Lung (tissue), 11 donors: ENCODE measurements at regions not wholly inside any gene's neighbourhood (a gene's known extent, or its start where the extent isn't known, plus 50 kb on each side); places are given as distances from the start of the nearest gene placed in this dataset.
A peak's percentile ranks its signal among the peaks of the same experiment; 100 is the strongest.

ENCODE experiments used
- ATAC-seq: fragments of 200-7000 bp; cut with Tn5 transposase; one replicate; pipeline ENCODE4 v1.9.1; 2020; ENCODE audit warnings: moderate number of reproducible peaks; ENCODE audit not compliant: insufficient read depth, low FRiP score
- DNase-seq, 3 donors: peaks; one replicate each; pipeline ENCODE4 v3.0.0-alpha.2; 2013 to 2017
- H3K27ac ChIP-seq, 2 donors: one replicate each; pipeline ENCODE4 v1.5.1; 2013; ENCODE audit warnings: mild to moderate bottlenecking in 2 of 2, moderate library complexity in 2 of 2, control low read depth in 1 of 2, inconsistent platforms in 1 of 2, low read depth in 1 of 2, low read length in 1 of 2
- H3K27me3 ChIP-seq, 3 donors: one replicate each; pipeline ENCODE4 v1.5.1; 2013; ENCODE audit warnings: low read length in 2 of 3; ENCODE audit not compliant: control insufficient read depth in 3 of 3, insufficient read depth in 3 of 3
- H3K36me3 ChIP-seq, 4 donors: one replicate each; pipeline ENCODE4 v1.5.1; 2013; ENCODE audit warnings: low read length in 4 of 4, mild to moderate bottlenecking in 1 of 4, moderate library complexity in 1 of 4; ENCODE audit not compliant: control insufficient read depth in 4 of 4, insufficient read depth in 4 of 4
- H3K4me1 ChIP-seq, 5 donors: one replicate each; pipeline ENCODE4 v1.5.1; 2013; ENCODE audit warnings: low read length in 5 of 5, mild to moderate bottlenecking in 2 of 5, moderate library complexity in 1 of 5; ENCODE audit not compliant: control insufficient read depth in 5 of 5, insufficient read depth in 5 of 5
- H3K4me3 ChIP-seq: one replicate; pipeline ENCODE4 v1.5.1; 2013; ENCODE audit warnings: mild to moderate bottlenecking, control low read depth, moderate library complexity
- H3K9ac ChIP-seq, 2 donors: one replicate each; pipeline ENCODE4 v1.5.1; 2013; ENCODE audit warnings: low read length in 2 of 2, control low read depth in 1 of 2; ENCODE audit not compliant: insufficient read depth in 1 of 2
- H3K9me3 ChIP-seq, 4 donors: one replicate each; pipeline ENCODE4 v1.5.1; 2013; ENCODE audit warnings: low read length in 3 of 4, mild to moderate bottlenecking in 1 of 4, moderate library complexity in 1 of 4; ENCODE audit not compliant: control insufficient read depth in 4 of 4, insufficient read depth in 3 of 4
- CTCF ChIP-seq: IDR thresholded peaks from 2 replicates; pipeline ENCODE4 v1.5.1; 2012; ENCODE audit warnings: mild to moderate bottlenecking; ENCODE audit errors: control extremely low read depth, extremely low read depth
- WGBS, 2 donors: extraction: QIAGEN DNeasy Blood & Tissue Kit; methylation state at CpG; one replicate each; pipeline ENCODE4 v1.1.7; 2013; 5-methylcytosine and 5-hydroxymethylcytosine counted together
- donor health status: control.
- donor health status: control.
- donor health status: Bipolar disorder and iron deficiency.
- donor health status: healthy.
- donor health status: DM: yes; HTN: yes; CAD: no.

- TF ChIP-seq CTCF = no peak
- DNase-seq (no peak), ATAC-seq (no peak)
- Histone ChIP-seq H3K4me3 (no peak overlapping the region), H3K27me3 (no peaks in the 10 kb centered on the region), H3K36me3 (peaks cover 0 to 2% (median 0%) of the 10 kb centered on the region in 4 donors), H3K9me3 (no peaks in the 10 kb centered on the region), H3K9ac (no peak overlapping the region), H3K27ac (peak overlapping the region in 1 of 2 donors; percentile 62), H3K4me1 (peaks cover 10 to 48% (median 36%) of the 10 kb centered on the region in 5 donors)
- 63 to 82% methylated on average over 2 of the region's 2 CpGs for WGBS, 2 donors
These were observed 74.3 kb downstream of the SIPA1L2 start for GRCh38 chr1:232555494-232556210.

DNA sequence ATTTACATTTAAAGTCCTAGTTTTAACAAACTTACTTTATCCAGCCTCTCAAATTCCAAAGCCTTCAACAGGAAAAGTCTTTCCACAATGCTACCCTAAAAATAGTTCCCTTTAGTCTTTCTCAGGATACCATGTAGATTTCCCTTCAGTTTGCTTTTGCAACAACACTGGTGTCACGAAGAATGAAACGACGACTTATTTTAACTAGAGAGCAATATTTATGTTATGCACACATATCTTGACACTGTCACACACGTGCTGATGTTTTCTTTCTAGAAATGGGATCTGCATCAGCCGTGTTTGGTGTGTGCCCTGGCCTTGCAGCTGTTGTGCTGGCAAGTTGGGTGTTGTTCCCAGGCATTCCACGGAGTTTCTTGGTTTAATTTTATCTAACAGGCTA is 75.5 kb downstream of the SIPA1L2 start:
- 43 to 63% methylated on average over 6 of the region's 6 CpGs for WGBS, 2 donors
- no peak for ATAC-seq
- Histone ChIP-seq H3K9me3 (no peaks in the 10 kb centered on the region), H3K9ac (no peak overlapping the region), H3K4me1 (peaks cover 8 to 59% (median 38%) of the 10 kb centered on the region in 5 donors), H3K36me3 (peaks cover 0 to 2% (median 0%) of the 10 kb centered on the region in 4 donors), H3K4me3 (no peak overlapping the region), H3K27ac (no peak overlapping the region), H3K27me3 (no peaks in the 10 kb centered on the region)
- peak; percentile 50 to 76 (median 69) for DNase-seq
- no peak for TF ChIP-seq CTCF

DNA sequence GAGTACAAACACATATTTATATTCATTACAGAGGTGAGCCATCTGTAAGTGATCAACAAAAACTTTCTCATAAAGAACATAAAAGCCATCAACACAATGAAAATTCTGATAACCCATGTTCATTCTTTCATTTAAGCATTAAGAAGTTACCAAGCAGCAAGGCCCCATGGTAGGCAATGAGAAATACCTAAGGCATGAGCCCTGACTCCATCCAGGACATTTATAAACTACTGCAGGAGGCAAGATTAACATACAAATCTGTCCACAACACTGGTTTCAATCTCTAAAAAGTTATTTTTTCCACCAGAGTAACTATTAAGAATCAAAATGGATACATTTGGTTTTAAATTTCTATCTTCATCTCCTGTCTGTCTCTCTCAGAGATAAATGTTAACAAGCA is 76.1 kb downstream of the SIPA1L2 start:
- Histone ChIP-seq H3K36me3 (peaks cover 0 to 2% (median 0%) of the 10 kb centered on the region in 4 donors), H3K27ac (no peak overlapping the region), H3K4me1 (peaks cover 8 to 60% (median 38%) of the 10 kb centered on the region in 5 donors), H3K4me3 (no peak overlapping the region), H3K9me3 (no peaks in the 10 kb centered on the region), H3K9ac (no peak overlapping the region), H3K27me3 (no peaks in the 10 kb centered on the region)
- no peak for TF ChIP-seq CTCF
- ATAC-seq = no peak
- no peak for DNase-seq
